GM12892 (cell line): ENCODE measurements at regions not wholly inside any gene's neighbourhood (a gene's known extent, or its start where the extent isn't known, plus 50 kb on each side); places are given as distances from the start of the nearest gene placed in this dataset.
"Not testable (repeated sequence)": the region's sequence is repeated elsewhere in the genome, so short reads cannot be mapped to it uniquely, and the experiment has no call there.

ENCODE experiments used
- DNase-seq: peaks from one replicate; pipeline ENCODE4 v3.0.0; 2011; ENCODE audit not compliant: insufficient read length
- FAIRE-seq: peaks from 2 replicates; lab custom pipeline; 2011; peaks lifted over from hg19 to GRCh38; lab: Jason Lieb, UNC
- POLR2A ChIP-seq: IDR thresholded peaks from 2 replicates; pipeline ENCODE4 v1.6.1; 2011; ENCODE audit warnings: low read depth, low read length, control low read depth
- POLR2AphosphoS5 ChIP-seq: IDR thresholded peaks from 2 replicates; pipeline ENCODE4 v1.6.1; 2011; ENCODE audit warnings: low read depth, low read length, control low read depth
- TAF1 ChIP-seq: IDR thresholded peaks from 2 replicates; pipeline ENCODE4 v1.6.1; 2011; ENCODE audit warnings: low read depth, mild to moderate bottlenecking, control low read depth, low read length, borderline replicate concordance

DNA sequence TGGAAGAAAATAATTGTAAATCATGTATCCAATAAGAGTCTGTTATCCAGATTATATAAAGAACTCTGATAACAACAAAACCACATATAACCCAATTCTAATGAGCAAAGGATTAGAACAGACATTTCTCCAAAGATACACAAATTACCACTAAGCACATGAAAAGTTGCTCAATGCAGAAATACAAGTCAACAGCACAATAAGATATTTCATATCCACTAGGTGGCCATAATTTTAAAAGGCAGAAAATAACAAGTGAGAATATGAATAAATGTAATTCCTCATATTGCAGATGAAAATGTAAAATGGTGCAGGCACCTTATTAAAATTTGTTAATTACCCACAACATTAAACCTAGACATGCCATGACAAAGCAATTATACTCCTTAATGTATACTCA, 73.9 kb upstream of the ZCCHC13 start:
- TF ChIP-seq TAF1 (no peak), POLR2AphosphoS5 (no peak), POLR2A (no peak)
- no peak for DNase-seq
- no peak for FAIRE-seq

DNA sequence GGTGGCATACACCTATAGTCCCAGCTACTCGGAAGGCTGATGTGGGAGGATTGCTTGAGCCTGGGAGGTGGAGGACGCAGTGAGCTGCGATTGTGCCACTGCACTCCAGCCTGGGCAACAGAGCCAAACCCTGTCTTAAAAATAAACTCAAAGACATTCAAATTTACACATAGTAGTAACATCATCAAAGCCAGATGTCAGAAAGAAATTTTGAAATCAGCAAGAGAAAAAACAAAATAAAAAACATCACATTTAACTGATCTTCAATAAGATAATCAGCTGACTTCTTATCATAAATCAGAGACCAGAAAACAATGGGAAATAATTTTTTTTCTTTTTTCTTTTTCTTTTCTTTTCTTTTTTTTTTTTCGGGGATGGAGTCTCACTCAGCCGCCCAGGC, 78.9 kb upstream of the ZCCHC13 start:
- no peak for FAIRE-seq
- TF ChIP-seq POLR2AphosphoS5 (no peak), TAF1 (no peak), POLR2A (no peak)
- DNase-seq = no peak

DNA sequence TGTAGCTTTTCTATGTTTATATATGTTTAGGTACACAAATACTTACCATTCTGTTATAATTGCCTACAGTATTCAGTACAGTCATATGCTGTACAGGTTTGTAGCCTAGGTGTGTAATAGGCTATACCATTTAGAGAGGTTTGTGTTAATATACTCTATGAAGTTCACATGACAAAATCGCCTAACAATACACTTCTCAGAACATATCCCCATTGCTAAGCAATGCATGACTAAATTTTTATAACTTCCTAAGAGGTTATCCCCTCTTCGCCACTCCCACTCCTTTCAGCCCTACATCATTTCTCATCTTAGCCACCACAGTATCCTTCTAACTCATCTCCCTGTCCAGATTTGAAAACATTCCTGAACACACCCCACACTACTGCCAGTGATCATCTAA, 83.7 kb upstream of the ZCCHC13 start:
- FAIRE-seq = peak; percentile 36
- TF ChIP-seq POLR2A (no peak), POLR2AphosphoS5 (no peak), TAF1 (no peak)

DNA sequence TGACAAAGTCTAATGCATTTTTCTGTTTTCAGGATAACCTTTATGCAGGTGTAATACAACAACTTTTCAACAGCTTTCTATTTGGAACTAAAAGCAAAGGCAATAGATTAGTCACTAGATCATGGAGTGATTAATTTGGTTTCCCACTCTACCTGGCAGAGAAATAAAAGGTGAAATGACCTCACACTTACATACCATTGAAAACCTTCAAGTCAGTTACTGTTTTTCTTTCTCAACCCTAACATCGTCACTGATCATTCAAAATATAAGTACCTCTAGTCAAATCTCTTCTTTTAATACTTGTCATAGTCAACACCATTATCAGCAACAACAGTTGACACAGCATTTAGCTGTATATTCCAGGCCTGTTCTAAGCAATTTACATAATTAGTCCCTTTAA, 85.1 kb upstream of the ZCCHC13 start:
- no peak for DNase-seq
- FAIRE-seq = no peak
- TF ChIP-seq TAF1 = no peak
- no peak for TF ChIP-seq POLR2A
- no peak for TF ChIP-seq POLR2AphosphoS5

More for the DNA sequence above, 83.7 kb upstream of the ZCCHC13 start:
- no peak for DNase-seq

DNA sequence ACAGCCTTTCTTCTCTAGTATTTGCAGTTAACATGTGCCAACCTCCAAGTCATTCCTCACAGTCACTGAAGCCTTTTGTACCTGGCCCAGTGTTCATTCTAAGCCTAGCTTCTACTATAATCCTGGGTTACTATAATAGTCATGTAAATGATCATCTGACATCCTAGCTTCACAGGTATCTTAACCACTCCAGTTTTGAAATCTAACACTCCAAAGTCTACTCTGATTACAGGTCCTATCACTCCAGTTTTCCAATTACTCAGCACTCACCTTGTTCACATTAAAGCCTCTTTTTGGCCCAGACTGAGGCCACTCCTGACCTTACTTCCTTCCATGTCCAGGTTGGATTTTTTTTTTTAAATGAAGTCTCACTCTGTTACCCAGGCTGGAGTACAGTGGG, 87.6 kb upstream of the ZCCHC13 start:
- FAIRE-seq = no peak
- no peak for DNase-seq
- TF ChIP-seq TAF1 = no peak

DNA sequence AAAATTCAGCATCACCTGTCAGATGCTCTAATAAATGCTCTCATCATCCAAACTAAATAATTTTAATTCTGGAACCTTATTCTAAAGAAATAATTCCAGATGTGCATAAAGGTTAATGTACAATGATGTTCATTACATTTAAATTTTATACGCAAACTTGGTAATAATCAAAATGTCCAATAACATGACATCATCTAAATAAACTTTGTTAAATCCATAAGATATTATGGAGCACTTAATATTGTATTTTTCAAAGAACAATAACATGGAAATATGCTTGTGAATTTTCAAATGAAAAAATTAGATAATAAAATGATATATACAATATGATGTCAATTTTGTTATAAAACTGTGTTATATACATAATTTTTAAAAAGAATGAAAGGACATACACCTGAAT, 92.1 kb upstream of the ZCCHC13 start:
- no peak for DNase-seq
- TF ChIP-seq TAF1 (no peak), POLR2AphosphoS5 (no peak), POLR2A (no peak)
- no peak for FAIRE-seq

DNA sequence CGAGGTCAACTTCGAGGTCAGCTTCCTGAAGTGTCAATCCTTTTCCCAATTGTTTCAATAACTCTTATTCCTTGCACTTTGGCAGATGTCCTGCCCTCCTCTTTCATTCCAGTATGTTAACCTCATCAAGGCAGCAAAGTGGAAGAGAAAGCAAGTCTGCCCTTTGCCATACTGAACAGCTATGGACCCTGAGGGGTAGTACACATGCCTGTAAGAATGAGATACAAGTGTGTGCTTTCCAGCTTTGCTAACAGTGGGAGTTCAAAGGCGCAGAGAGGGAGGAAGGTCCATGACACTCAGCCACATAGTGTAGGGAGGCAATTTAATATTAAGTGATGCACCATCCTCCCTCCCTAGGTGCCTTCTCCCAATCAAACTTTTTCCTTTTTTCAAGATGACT, 96.4 kb upstream of the ZCCHC13 start:
- no peak for FAIRE-seq
- no peak for TF ChIP-seq POLR2A
- no peak for TF ChIP-seq TAF1
- TF ChIP-seq POLR2AphosphoS5 = no peak
- DNase-seq = no peak

DNA sequence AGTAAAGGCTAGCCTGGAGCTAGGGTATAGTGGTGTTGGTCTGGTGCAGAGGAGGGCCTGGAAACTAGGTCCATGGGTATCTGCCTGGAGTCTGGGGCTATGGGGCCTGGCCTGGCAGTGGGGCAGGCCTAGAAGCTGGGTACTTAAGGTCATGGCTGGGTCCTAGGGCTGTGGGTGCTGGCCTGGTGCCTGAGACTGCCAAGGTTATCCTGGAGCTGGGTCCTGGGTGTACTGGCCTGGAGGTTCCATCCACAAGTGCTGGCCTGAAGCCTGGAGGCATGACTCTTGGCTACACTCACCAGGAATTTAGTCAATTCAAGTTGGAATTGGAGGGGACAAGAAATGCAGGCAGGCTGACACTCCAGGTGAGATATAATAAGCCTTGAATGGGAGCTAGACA, 108.4 kb upstream of the ZCCHC13 start:
- TF ChIP-seq TAF1 (no peak), POLR2A (no peak), POLR2AphosphoS5 (no peak)
- DNase-seq (no peak), FAIRE-seq (no peak)

DNA sequence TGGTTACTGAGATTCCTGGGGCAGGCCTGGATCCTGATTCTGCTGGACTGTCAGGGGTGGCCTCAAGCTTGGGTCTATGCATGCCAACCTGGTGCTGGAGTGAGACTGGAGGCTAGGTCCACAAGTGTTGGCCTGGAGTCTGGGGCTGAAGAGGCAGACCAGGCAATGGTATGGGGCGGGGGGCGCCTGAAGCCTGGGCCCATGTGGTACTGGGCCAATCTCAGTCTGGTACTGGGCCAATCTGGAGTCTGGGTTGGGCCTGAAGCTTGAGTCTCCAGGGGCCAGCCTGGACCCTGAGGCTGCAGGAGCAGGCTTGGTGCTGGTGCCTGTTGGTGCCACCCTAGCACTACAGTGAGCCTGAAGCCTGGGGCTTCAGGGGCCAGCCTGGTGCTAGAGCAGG, 108.9 kb upstream of the ZCCHC13 start:
- FAIRE-seq (no peak), DNase-seq (no peak)
- TF ChIP-seq POLR2AphosphoS5 (no peak), POLR2A (no peak), TAF1 (no peak)

DNA sequence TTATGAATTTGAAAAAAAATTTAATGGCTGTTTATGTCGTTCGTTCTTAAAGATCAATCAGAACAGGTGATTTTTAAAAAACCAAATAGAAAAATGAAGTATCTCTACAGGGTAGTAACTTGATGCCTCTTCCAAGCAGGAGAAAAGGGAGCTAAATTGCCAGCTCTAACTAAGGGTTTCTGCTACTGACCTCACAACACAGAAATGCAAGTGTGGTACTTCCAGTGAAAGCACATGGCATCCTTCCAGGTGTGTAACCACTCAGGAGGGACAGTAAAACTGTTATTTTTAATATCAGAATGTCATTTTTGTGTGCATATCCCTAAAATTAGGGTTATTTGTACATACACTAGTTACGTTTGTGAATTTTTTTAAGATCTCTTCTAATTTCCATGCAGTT, 116.8 kb upstream of the ZCCHC13 start:
- FAIRE-seq (no peak), DNase-seq (no peak)
- TF ChIP-seq POLR2A = no peak
- TF ChIP-seq TAF1 = no peak
- no peak for TF ChIP-seq POLR2AphosphoS5

DNA sequence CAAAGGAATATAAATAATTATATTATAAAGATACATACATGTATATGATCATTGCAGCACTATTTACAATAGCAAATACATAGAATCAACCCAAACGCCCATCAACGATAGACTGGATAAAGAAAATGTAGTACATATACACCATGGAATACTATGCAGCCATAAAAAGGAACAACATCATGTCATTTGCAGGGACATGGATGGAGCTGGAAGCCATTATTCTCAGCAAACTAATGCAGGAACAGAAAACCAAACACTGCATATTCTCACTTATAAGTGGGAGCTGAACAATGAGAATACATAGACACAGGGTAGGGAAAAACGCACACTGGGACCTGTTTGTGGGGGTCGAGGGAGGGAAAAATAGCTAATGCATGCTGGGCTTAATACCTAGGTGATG, 120.9 kb upstream of the ZCCHC13 start:
- DNase-seq, FAIRE-seq: not testable (repeated sequence)

DNA sequence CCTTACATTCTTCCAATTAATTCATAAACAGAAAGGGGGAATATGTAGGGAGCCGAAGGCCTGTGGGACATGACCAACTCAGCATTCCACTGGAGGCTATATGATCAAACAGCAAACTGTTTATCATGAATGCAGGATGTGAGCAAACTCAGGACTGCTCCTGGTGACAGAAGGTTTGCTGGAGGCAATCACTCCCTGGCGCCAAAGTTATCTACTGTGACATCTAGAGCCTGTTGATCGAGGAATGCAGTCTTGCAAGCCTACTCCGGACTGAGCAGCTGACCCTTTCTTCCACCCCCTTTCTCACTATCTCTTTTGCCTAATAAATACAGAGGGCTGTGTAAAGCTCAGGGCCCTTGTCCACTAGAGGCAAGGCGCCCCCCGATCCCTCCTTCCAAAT, 122.0 kb upstream of the ZCCHC13 start:
- not testable (repeated sequence) for FAIRE-seq

DNA sequence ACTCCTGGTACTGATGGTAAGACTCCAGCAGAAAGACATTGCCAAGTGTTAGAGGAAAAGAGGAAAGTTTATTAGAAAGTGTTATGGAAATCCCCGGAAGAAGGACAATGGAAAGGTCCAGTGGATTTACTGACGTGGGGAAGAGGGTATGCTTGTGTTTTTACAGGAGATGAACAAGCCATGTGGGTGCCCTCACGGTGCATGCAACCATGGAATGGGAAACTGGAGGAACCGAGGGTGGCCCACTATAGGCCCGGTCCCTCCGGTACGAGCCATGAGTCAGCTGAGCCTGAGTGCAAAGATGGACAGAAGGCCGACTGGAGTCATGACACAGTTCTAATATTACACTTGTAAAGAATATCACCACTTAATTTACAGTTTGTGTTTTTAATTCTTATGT, 123.3 kb upstream of the ZCCHC13 start:
- FAIRE-seq = no peak

More for the DNA sequence above, 122.0 kb upstream of the ZCCHC13 start:
- DNase-seq = not testable (repeated sequence)

More for the DNA sequence above, 123.3 kb upstream of the ZCCHC13 start:
- no peak for DNase-seq
- TF ChIP-seq TAF1 (no peak), POLR2A (no peak), POLR2AphosphoS5 (no peak)
